ENCODE measurements at regions not wholly inside any gene's neighbourhood (a gene's known extent, or its start where the extent isn't known, plus 50 kb on each side); places are given as distances from the start of the nearest gene placed in this dataset.
A peak's percentile ranks its signal among the peaks of the same experiment; 100 is the strongest.

- TF ChIP-seq CTCF (IDR thresholded peaks at IDR 0.05): no peak
- no peak for DNase-seq (ENCODE audit: low spot score)
- ATAC-seq (ENCODE audit: low FRiP score): no peak
These were observed 214.8 kb downstream of the NDFIP2 start for GRCh38 chr13:79695754-79696153.

GRCh38 chr13:79692846-79693245 lies 211.9 kb downstream of the NDFIP2 start:
- ATAC-seq (ENCODE audit: low FRiP score): no peak
- DNase-seq (ENCODE audit: low spot score): no peak
- TF ChIP-seq CTCF (IDR thresholded peaks at IDR 0.05): no peak

GRCh38 chr13:79691826-79692225 lies 210.9 kb downstream of the NDFIP2 start:
- DNase-seq (ENCODE audit: low spot score) (no peak), ATAC-seq (ENCODE audit: low FRiP score) (no peak)
- TF ChIP-seq CTCF (IDR thresholded peaks at IDR 0.05): no peak

GRCh38 chr13:79688741-79689140 lies 207.8 kb downstream of the NDFIP2 start:
- DNase-seq (ENCODE audit: low spot score) (no peak), ATAC-seq (ENCODE audit: low FRiP score) (no peak)
- TF ChIP-seq CTCF (IDR thresholded peaks at IDR 0.05): no peak

GRCh38 chr13:79686441-79686840 lies 205.5 kb downstream of the NDFIP2 start:
- peak; percentile 81 for ATAC-seq (ENCODE audit: low FRiP score)
- no peak for TF ChIP-seq CTCF (IDR thresholded peaks at IDR 0.05)
- no peak for DNase-seq (ENCODE audit: low spot score)

GRCh38 chr13:79684371-79684770 lies 203.4 kb downstream of the NDFIP2 start:
- TF ChIP-seq CTCF (IDR thresholded peaks at IDR 0.05): no peak
- DNase-seq (ENCODE audit: low spot score) (no peak), ATAC-seq (ENCODE audit: low FRiP score) (no peak)

- no peak for TF ChIP-seq CTCF (IDR thresholded peaks at IDR 0.05)
- ATAC-seq (ENCODE audit: low FRiP score) (no peak), DNase-seq (ENCODE audit: low spot score) (no peak)
These were observed 201.2 kb downstream of the NDFIP2 start for GRCh38 chr13:79682164-79682563.

All from omental fat pad (tissue), 3 donors.